ENCODE measurements at regions not wholly inside any gene's neighbourhood (a gene's known extent, or its start where the extent isn't known, plus 50 kb on each side); places are given as distances from the start of the nearest gene placed in this dataset.

GRCh38 chrX:150157291-150157690 lies 205.8 kb upstream of the MAMLD1 start:
- TF ChIP-seq CTCF (IDR thresholded peaks at IDR 0.05) (no peak), POLR2A (IDR thresholded peaks at IDR 0.05) (no peak)
